Posterior vena cava (tissue), 2 donors: ENCODE measurements at regions not wholly inside any gene's neighbourhood (a gene's known extent, or its start where the extent isn't known, plus 50 kb on each side); places are given as distances from the start of the nearest gene placed in this dataset.

ENCODE experiments used
- DNase-seq: peaks from one replicate; pipeline ENCODE4 v3.0.0-alpha.2; 2020; ENCODE audit warnings: low spot score
- intact Hi-C, 2 donors: fragments of 100-400 bp; cut with DNase I; formaldehyde crosslinking; loops; one replicate each; pipeline versions ENCODE4 v1.14.1 to v1.14.2; 2022 to 2023
- donor health status: DM: yes; HTN: yes; CAD: no.
- donor health status: DM: yes; HTN: yes; CAD: no.

- intact Hi-C loops: no loop called here
- DNase-seq: no peak
Observed at GRCh38 chr2:228728961-228729360, 542.1 kb downstream of the PID1 start.

GRCh38 chr2:228725031-228725430, 543.5 kb upstream of the SPHKAP start:
- intact Hi-C loops: no loop called here
- no peak for DNase-seq

GRCh38 chr2:228723599-228723998, 542.1 kb upstream of the SPHKAP start:
- no peak for DNase-seq
- intact Hi-C loops: no loop called here

- no peak for DNase-seq
- intact Hi-C loops: no loop called here
Observed at GRCh38 chr2:228722311-228722710, 540.8 kb upstream of the SPHKAP start.

- no peak for DNase-seq
Observed at GRCh38 chr2:228720895-228721294, 539.4 kb upstream of the SPHKAP start.

GRCh38 chr2:228709788-228710371, 528.4 kb upstream of the SPHKAP start:
- no peak for DNase-seq
- intact Hi-C loops: no loop called here

More at GRCh38 chr2:228720895-228721294, 539.4 kb upstream of the SPHKAP start:
- intact Hi-C loops: no loop called here

- intact Hi-C loops: no loop called here
- no peak for DNase-seq
Observed at GRCh38 chr2:228707846-228708245, 526.4 kb upstream of the SPHKAP start.

- DNase-seq: no peak
- intact Hi-C loops: no loop called here
Observed at GRCh38 chr2:228705318-228705717, 523.8 kb upstream of the SPHKAP start.

- intact Hi-C loops: no loop called here
Observed at GRCh38 chr2:228703152-228703551, 521.7 kb upstream of the SPHKAP start.

GRCh38 chr2:228701506-228701905, 520.0 kb upstream of the SPHKAP start:
- no peak for DNase-seq
- intact Hi-C loops: no loop called here

More at GRCh38 chr2:228703152-228703551, 521.7 kb upstream of the SPHKAP start:
- no peak for DNase-seq

GRCh38 chr2:228700638-228701037, 519.2 kb upstream of the SPHKAP start:
- intact Hi-C loops: no loop called here
- no peak for DNase-seq

GRCh38 chr2:228699888-228700287, 518.4 kb upstream of the SPHKAP start:
- intact Hi-C loops: no loop called here
- no peak for DNase-seq

- intact Hi-C loops: no loop called here
- no peak for DNase-seq
Observed at GRCh38 chr2:228699400-228699799, 517.9 kb upstream of the SPHKAP start.

GRCh38 chr2:228698963-228699362, 517.5 kb upstream of the SPHKAP start:
- intact Hi-C loops: no loop called here
- DNase-seq: no peak

- no peak for DNase-seq
- intact Hi-C loops: no loop called here
Observed at GRCh38 chr2:228697456-228697855, 516.0 kb upstream of the SPHKAP start.

GRCh38 chr2:228690681-228691080, 509.2 kb upstream of the SPHKAP start:
- no peak for DNase-seq
- intact Hi-C loops: no loop called here

- no peak for DNase-seq
- intact Hi-C loops: no loop called here
Observed at GRCh38 chr2:228689053-228689452, 507.6 kb upstream of the SPHKAP start.

GRCh38 chr2:228688007-228688645, 506.6 kb upstream of the SPHKAP start:
- intact Hi-C loops: no loop called here
- DNase-seq: no peak

GRCh38 chr2:228681979-228682378, 500.5 kb upstream of the SPHKAP start:
- no peak for DNase-seq
- intact Hi-C loops: no loop called here

- DNase-seq: no peak
- intact Hi-C loops: no loop called here
Observed at GRCh38 chr2:228681426-228681825, 499.9 kb upstream of the SPHKAP start.

GRCh38 chr2:228678110-228678509, 496.6 kb upstream of the SPHKAP start:
- no peak for DNase-seq
- intact Hi-C loops: no loop called here
